ENCODE measurements at regions not wholly inside any gene's neighbourhood (a gene's known extent, or its start where the extent isn't known, plus 50 kb on each side); places are given as distances from the start of the nearest gene placed in this dataset.

- DNase-seq (ENCODE audit: low read depth): peak; percentile 21
These were observed 106.0 kb upstream of the TNFAIP3 start for GRCh38 chr6:137761072-137761471.

GRCh38 chr6:137761487-137761886, 105.6 kb upstream of the TNFAIP3 start:
- DNase-seq (ENCODE audit: low read depth): no peak

GRCh38 chr6:137762168-137763090, 104.6 kb upstream of the TNFAIP3 start:
- no peak for DNase-seq (ENCODE audit: low read depth)

DNA sequence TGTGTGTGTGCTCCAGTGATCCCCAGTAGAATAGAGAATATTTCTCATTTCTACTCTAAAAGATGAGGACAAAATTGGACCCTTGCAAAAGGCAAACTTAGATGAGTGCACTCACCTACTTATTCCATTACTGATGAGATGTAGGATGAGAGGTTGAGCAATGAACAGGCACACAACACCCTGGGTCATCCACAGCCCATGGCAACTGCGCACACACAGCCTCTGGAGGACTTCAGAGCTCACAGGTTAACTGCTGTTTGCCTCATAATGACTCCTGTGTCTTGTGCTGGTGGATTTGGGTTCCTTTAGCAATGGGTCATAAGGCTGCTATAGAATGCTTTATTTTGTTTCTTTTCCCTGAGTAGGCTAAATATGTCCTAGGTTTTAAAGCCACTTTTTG, 103.6 kb upstream of the TNFAIP3 start:
- no peak for DNase-seq (ENCODE audit: low read depth)

DNA sequence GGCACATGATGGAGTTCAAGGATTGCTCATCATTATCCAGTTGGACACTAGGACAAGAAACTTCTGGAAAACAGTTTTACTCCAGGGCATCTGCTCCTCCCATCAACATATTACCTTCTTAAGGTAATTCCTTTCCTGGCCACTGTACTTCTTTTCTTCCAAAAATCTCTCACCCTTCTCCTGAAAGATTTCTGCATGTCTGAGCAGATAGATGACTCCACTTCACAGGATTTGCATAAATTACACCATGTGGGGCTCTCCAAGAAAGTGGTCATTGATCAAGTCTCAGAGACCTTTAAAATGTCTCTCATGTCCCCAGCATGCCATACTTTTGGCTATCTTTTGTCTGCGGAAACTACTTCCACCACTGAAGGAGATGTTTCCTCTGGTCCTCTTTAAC, 103.2 kb upstream of the TNFAIP3 start:
- DNase-seq (ENCODE audit: low read depth): no peak

DNA sequence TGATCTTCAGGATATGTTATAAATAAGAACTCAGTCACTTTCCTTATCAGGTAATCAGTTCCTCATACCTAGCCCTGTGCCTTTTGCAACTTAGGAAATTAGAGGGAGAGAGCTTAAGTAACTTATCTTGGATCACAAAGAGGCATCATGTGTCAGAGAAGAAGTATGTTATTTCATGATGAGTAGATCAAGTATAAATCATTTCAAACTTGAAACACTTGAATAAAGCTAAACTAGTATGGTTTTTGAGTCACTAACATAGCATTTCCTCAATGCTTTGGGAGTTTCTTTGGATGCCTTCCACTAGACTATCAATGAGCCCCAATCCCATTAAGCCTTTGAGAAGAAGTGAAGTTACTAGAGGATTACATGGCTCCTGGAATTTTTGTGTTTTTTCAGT, 102.6 kb upstream of the TNFAIP3 start:
- peak; percentile 81 for DNase-seq (ENCODE audit: low read depth)

DNA sequence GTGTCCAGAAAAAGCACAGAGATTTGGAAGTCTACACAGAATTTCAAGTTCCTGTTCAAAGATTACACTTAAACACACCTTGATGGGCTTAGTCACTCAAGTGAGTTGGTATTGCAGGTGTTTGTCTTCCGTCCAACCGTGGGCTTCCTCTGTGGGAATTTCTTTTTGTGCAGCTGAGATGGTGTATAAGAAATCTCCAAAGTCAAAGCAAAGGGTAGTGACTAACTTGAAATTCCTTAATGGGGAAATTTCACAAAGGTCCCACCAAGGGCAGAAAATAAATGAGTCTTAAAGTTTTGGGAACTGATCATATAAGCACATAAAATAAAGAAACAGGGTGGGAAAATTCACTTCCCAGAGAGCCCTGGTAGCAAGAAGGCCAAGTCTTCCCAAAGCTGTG, 102.0 kb upstream of the TNFAIP3 start:
- DNase-seq (ENCODE audit: low read depth): no peak

- DNase-seq (ENCODE audit: low read depth): no peak
These were observed 100.3 kb upstream of the TNFAIP3 start for GRCh38 chr6:137766596-137767370.

- DNase-seq (ENCODE audit: low read depth): no peak
These were observed 99.6 kb upstream of the TNFAIP3 start for GRCh38 chr6:137767465-137767864.

DNA sequence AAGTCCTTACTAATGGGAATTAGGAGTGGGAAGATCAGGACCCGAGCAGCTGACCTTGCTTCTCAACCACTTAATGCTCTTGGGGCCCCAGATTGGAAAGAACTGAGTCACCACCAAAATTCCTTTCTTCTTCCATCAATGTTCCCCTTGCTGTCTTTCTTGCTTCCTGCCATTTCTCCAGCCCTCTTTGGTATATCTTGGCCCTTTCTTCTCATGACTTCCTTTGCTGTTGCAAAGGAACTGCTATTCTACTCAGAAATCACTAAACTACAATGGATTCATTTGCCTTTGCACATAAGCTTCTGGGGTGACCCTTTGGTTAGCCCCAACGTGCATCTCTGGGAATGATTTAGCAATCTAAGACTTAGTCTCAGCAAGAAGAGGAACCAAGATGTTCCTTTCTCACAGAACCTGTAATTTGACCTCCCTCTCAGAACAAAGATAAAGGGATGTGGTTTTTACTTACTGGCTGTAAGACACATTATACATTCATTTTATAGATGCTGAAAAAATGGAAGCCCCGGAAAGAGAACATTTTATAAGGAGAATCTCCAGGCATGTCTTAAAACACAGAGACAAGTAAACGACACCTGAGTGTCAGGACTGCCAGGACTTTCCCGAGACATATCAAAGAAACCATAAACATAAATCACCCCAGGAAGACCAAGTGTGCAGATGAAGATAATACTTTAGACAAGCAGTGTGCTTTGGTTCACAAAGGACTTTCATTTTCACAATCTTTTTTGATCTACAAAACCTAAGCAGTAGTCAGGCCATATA, 99.0 kb upstream of the TNFAIP3 start:
- no peak for DNase-seq (ENCODE audit: low read depth)

DNA sequence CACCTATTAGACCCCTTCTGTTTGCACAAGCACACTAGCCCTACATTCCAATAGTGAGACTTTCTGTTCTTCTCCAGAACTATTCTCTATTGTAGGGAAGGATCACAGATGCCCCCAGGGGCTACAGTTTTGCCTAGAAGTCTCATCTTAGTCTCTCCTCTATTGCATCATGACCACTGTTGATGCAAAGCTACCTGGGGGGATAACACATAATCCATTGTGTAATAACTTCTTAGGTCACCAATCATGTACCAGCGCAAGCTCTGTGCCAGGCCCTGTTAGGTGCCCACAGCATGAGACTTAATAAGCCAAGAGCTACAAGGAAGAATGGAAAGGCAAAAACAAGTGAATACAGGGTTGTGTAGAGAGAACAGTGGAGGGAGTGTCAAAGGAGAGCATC, 98.1 kb upstream of the TNFAIP3 start:
- no peak for DNase-seq (ENCODE audit: low read depth)

GRCh38 chr6:137769797-137770362, 97.2 kb upstream of the TNFAIP3 start:
- no peak for DNase-seq (ENCODE audit: low read depth)

- DNase-seq (ENCODE audit: low read depth): no peak
These were observed 94.4 kb upstream of the TNFAIP3 start for GRCh38 chr6:137772541-137773250.

DNA sequence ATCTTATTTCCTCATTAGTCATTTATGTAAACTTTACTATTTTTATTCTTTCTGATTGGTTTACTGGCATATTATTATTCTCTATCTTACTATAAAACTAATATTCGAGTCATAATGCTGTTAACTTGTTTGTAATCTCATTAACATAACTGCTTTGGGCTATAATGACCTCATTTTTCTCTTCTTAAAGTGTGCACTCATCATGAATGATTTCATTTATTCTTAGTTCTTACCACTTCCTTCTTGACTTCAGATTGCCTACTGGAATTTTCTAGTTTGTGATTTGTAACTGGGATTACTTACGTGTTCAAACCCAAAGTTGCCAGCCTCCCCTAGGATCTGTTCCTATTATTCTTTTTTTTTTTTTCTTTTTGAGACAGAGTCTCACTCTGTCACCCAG, 91.8 kb upstream of the TNFAIP3 start:
- no peak for DNase-seq (ENCODE audit: low read depth)

- no peak for DNase-seq (ENCODE audit: low read depth)
These were observed 91.3 kb upstream of the TNFAIP3 start for GRCh38 chr6:137775720-137776119.

DNA sequence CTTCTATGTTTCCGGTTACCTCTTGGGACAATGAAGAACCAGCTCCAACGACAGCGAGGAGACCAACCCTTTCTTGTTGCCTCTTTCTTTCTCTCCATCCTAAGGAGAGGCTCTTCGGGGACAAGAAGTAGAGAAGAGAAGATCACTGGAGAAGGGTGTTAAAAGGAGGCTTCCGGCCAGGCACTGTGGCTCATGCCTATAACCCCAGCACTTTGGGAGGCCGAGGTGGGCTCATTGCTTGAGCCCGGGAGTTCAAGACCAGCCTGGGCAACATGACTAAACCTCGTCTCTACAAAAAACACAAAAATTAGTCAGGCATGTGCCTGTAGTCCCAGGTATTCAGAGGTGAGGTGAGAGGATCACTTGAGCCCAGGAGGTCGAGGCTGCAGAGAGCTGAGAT, 90.8 kb upstream of the TNFAIP3 start:
- no peak for DNase-seq (ENCODE audit: low read depth)

- no peak for DNase-seq (ENCODE audit: low read depth)
These were observed 90.0 kb upstream of the TNFAIP3 start for GRCh38 chr6:137776786-137777686.

DNA sequence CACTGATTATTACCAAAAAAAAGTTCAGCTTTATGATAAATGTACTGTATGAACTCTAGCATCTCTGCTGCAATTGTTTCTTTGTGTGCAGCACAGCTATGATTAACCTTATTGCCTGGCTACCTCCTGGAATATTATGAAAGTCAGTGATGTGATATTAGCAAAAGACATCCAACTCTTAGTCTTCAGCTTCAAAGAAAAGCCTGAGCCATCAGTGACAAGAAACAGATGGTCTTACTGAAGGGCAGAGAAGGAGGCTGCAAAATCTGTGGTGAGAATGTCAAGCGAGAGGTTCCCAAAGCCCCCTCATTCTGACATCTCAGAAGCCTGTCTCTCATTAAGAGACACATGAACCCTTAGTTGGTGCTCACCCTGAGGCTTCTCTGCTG, 89.4 kb upstream of the TNFAIP3 start:
- DNase-seq (ENCODE audit: low read depth): no peak

DNA sequence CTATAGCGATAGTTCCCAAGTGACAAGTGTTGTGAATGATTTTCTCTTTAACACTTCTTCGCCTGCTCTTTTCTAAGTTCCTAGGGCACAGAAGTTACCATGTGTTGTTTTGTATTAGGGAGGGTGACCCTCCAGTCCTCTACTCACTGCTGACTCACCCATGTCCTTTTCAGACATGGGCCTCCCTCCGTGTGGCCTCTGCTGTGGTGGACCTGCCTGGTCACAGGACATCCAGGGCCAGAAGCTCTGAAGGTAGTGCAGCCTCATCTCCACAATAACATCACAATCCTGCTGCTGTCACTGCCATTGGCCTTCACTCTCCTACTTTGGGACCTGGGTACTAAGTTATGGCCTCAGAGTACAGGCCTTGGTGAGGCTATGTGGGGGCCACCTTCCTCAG, 87.1 kb upstream of the TNFAIP3 start:
- no peak for DNase-seq (ENCODE audit: low read depth)

DNA sequence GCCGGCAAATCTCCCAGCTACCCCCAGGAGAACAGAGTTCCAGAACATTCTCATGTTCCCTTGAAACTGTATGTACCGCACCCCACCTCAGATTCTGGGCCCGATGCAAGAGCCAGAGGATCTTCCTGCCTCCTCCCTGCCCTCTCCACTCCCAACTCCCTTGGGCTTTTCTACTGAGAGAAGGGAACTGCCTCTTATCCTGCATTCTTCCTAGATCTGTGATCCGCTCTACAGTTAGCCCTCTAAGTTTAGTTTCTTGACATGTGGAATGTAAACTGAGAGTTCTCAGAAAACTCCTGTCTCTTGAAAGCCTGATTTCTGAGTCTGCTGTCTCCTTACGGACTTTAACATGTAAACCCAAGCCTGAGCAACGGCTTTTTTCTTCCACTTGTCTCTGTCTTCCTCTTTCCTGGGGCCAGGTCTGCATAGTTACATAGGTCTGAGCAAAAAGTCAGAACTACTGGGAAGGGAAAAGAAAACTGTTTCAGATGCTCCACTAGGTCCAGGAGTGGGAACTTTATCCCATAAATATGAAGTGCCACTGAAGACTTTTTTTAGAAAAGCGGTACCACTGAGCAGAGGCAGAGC, 86.5 kb upstream of the TNFAIP3 start:
- DNase-seq (ENCODE audit: low read depth): no peak

Measured in GM04503 (cell line).